ENCODE measurements at regions not wholly inside any gene's neighbourhood (a gene's known extent, or its start where the extent isn't known, plus 50 kb on each side); places are given as distances from the start of the nearest gene placed in this dataset.

- Histone ChIP-seq H3K79me2 (replicated peaks; ENCODE audit: insufficient read depth, low read length) (no peaks in the 10 kb centered on the region), H3K9me3 (ENCODE audit: low read length) (no peaks in the 10 kb centered on the region), H3K4me3 (ENCODE audit: low read length) (no peak overlapping the region), H3K27ac (ENCODE audit: low read length) (no peak overlapping the region), H3K9ac (ENCODE audit: low read length) (no peak overlapping the region), H3F3A (ENCODE audit: insufficient read depth, low read length, poor library complexity, severe bottlenecking) (no peaks in the 10 kb centered on the region), H4K20me1 (ENCODE audit: insufficient read depth) (no peaks in the 10 kb centered on the region), H3K4me2 (ENCODE audit: low read length) (no peak overlapping the region), H3K36me3 (ENCODE audit: insufficient read depth, low read length) (no peaks in the 10 kb centered on the region), H3K9me2 (ENCODE audit: insufficient read depth, low read length) (no peaks in the 10 kb centered on the region), H3K27me3 (ENCODE audit: insufficient read depth, low read depth, low read length) (no peaks in the 10 kb centered on the region), H2AFZ (ENCODE audit: low read depth, low read length) (no peak overlapping the region)
- TF ChIP-seq REST (IDR thresholded peaks at IDR 0.05; ENCODE audit: borderline replicate concordance): no peak
- no peak for TF ChIP-seq SMC3 (conservative IDR thresholded peaks at IDR 0.05; ENCODE audit: poor library complexity)
- no peak for TF ChIP-seq EZH2 (IDR thresholded peaks at IDR 0.05; ENCODE audit: borderline replicate concordance, insufficient read depth, low read length, poor library complexity, severe bottlenecking)
- no peak for TF ChIP-seq POLR2AphosphoS5 (IDR thresholded peaks at IDR 0.05)
- TF ChIP-seq TAF1 (IDR thresholded peaks at IDR 0.05; ENCODE audit: low read depth): no peak
- TF ChIP-seq EP300 (conservative IDR thresholded peaks at IDR 0.05; ENCODE audit: poor library complexity, severe bottlenecking): no peak
- TF ChIP-seq RAD21 (conservative IDR thresholded peaks at IDR 0.05): no peak
- TF ChIP-seq MXI1 (conservative IDR thresholded peaks at IDR 0.05; ENCODE audit: poor library complexity, severe bottlenecking): no peak
- TF ChIP-seq CTCF (IDR thresholded peaks at IDR 0.05; ENCODE audit: poor library complexity, severe bottlenecking): no peak
These were observed 528.8 kb downstream of the CD83 start for GRCh38 chr6:14646371-14646770.

GRCh38 chr6:14647357-14647756, 529.8 kb downstream of the CD83 start:
- Histone ChIP-seq H3K27ac (ENCODE audit: low read length) (no peak overlapping the region), H3K79me2 (replicated peaks; ENCODE audit: insufficient read depth, low read length) (no peaks in the 10 kb centered on the region), H3K36me3 (ENCODE audit: insufficient read depth, low read length) (no peaks in the 10 kb centered on the region), H3K4me2 (ENCODE audit: low read length) (no peak overlapping the region), H3F3A (ENCODE audit: insufficient read depth, low read length, poor library complexity, severe bottlenecking) (no peaks in the 10 kb centered on the region), H4K20me1 (ENCODE audit: insufficient read depth) (no peaks in the 10 kb centered on the region), H2AFZ (ENCODE audit: low read depth, low read length) (no peak overlapping the region), H3K9ac (ENCODE audit: low read length) (no peak overlapping the region), H3K27me3 (ENCODE audit: insufficient read depth, low read depth, low read length) (no peaks in the 10 kb centered on the region), H3K9me2 (ENCODE audit: insufficient read depth, low read length) (no peaks in the 10 kb centered on the region), H3K9me3 (ENCODE audit: low read length) (no peaks in the 10 kb centered on the region), H3K4me3 (ENCODE audit: low read length) (no peak overlapping the region)
- TF ChIP-seq TAF1 (IDR thresholded peaks at IDR 0.05; ENCODE audit: low read depth): no peak

- TF ChIP-seq RAD21 (conservative IDR thresholded peaks at IDR 0.05): no peak
- no peak for TF ChIP-seq CTCF (IDR thresholded peaks at IDR 0.05; ENCODE audit: poor library complexity, severe bottlenecking)
- TF ChIP-seq MXI1 (conservative IDR thresholded peaks at IDR 0.05; ENCODE audit: poor library complexity, severe bottlenecking): no peak
- no peak for TF ChIP-seq EZH2 (IDR thresholded peaks at IDR 0.05; ENCODE audit: borderline replicate concordance, insufficient read depth, low read length, poor library complexity, severe bottlenecking)
- no peak for TF ChIP-seq SMC3 (conservative IDR thresholded peaks at IDR 0.05; ENCODE audit: poor library complexity)
- no peak for TF ChIP-seq TAF1 (IDR thresholded peaks at IDR 0.05; ENCODE audit: low read depth)
- TF ChIP-seq REST (IDR thresholded peaks at IDR 0.05; ENCODE audit: borderline replicate concordance): no peak
- no peak for TF ChIP-seq EP300 (conservative IDR thresholded peaks at IDR 0.05; ENCODE audit: poor library complexity, severe bottlenecking)
- no peak for TF ChIP-seq POLR2AphosphoS5 (IDR thresholded peaks at IDR 0.05)
- Histone ChIP-seq H3K9me3 (ENCODE audit: low read length) (no peaks in the 10 kb centered on the region), H2AFZ (ENCODE audit: low read depth, low read length) (no peak overlapping the region), H3K79me2 (replicated peaks; ENCODE audit: insufficient read depth, low read length) (no peaks in the 10 kb centered on the region), H3K9me2 (ENCODE audit: insufficient read depth, low read length) (no peaks in the 10 kb centered on the region), H3K4me2 (ENCODE audit: low read length) (no peak overlapping the region), H4K20me1 (ENCODE audit: insufficient read depth) (no peaks in the 10 kb centered on the region), H3K9ac (ENCODE audit: low read length) (no peak overlapping the region), H3K4me3 (ENCODE audit: low read length) (no peak overlapping the region), H3K36me3 (ENCODE audit: insufficient read depth, low read length) (no peaks in the 10 kb centered on the region), H3K27ac (ENCODE audit: low read length) (no peak overlapping the region), H3K27me3 (ENCODE audit: insufficient read depth, low read depth, low read length) (no peaks in the 10 kb centered on the region), H3F3A (ENCODE audit: insufficient read depth, low read length, poor library complexity, severe bottlenecking) (no peaks in the 10 kb centered on the region)
These were observed 535.0 kb downstream of the CD83 start for GRCh38 chr6:14652536-14652935.
